Effector memory CD8-positive, alpha-beta T cell (primary cell): ENCODE measurements at regions not wholly inside any gene's neighbourhood (a gene's known extent, or its start where the extent isn't known, plus 50 kb on each side); places are given as distances from the start of the nearest gene placed in this dataset.
"Not testable (repeated sequence)": the region's sequence is repeated elsewhere in the genome, so short reads cannot be mapped to it uniquely, and the experiment has no call there.

Experiments
- ATAC-seq: fragments of 150-1000 bp; cut with Tn5 transposase; replicated peaks from 2 replicates; pipeline ENCODE4 v1.10.0; 2021; ENCODE audit warnings: mild to moderate bottlenecking, moderate library complexity
- DNase-seq, 3 experiments: peaks; one replicate each; pipeline ENCODE4 v3.0.0; 2021
- H3K27ac Mint-ChIP-seq, 2 donors: one replicate each; pipeline ENCODE4 v1.8.0; 2022; ENCODE audit warnings: mild to moderate bottlenecking in 2 of 2, mixed read lengths in 2 of 2, moderate library complexity in 2 of 2
- H3K27me3 Mint-ChIP-seq, 2 donors: one replicate each; pipeline ENCODE4 v1.8.0; 2022; ENCODE audit warnings: mixed read lengths in 2 of 2
- H3K36me3 Mint-ChIP-seq: one replicate; pipeline ENCODE4 v1.8.0; 2022; ENCODE audit warnings: mild to moderate bottlenecking, moderate library complexity, mixed read lengths; ENCODE audit not compliant: insufficient read depth
- H3K4me1 Mint-ChIP-seq, 2 donors: one replicate each; pipeline ENCODE4 v1.8.0; 2022; ENCODE audit warnings: low read depth in 2 of 2, mixed read lengths in 2 of 2
- H3K4me3 Mint-ChIP-seq, 2 donors: one replicate each; pipeline ENCODE4 v1.8.0; 2022; ENCODE audit warnings: mild to moderate bottlenecking in 2 of 2, mixed read lengths in 2 of 2, moderate library complexity in 2 of 2
- H3K9me3 Mint-ChIP-seq, 2 donors: one replicate each; pipeline ENCODE4 v1.8.0; 2022; ENCODE audit warnings: mixed read lengths in 2 of 2

GRCh38 chr5:160497878-160498277, 76.2 kb downstream of the PTTG1 start:
- no peak for ATAC-seq

GRCh38 chr5:160498441-160499043, 76.9 kb downstream of the PTTG1 start:
- not testable (repeated sequence) for H3K4me3 Mint-ChIP-seq, ATAC-seq, H3K9me3 Mint-ChIP-seq, H3K4me1 Mint-ChIP-seq, H3K27me3 Mint-ChIP-seq, H3K27ac Mint-ChIP-seq, DNase-seq, H3K36me3 Mint-ChIP-seq

More at GRCh38 chr5:160497878-160498277, 76.2 kb downstream of the PTTG1 start:
- Mint-ChIP-seq H3K9me3 (no peaks in the 10 kb centered on the region), H3K27ac (no peak overlapping the region), H3K4me3 (no peak overlapping the region), H3K4me1 (peaks cover 0 to 5% of the 10 kb centered on the region in 2 donors), H3K36me3 (no peaks in the 10 kb centered on the region), H3K27me3 (no peaks in the 10 kb centered on the region)
- no peak for DNase-seq

GRCh38 chr5:160500786-160501779, 79.4 kb downstream of the PTTG1 start:
- no peak overlapping the region for H3K4me3 Mint-ChIP-seq
- H3K4me1 Mint-ChIP-seq: peaks cover 6 to 17% of the 10 kb centered on the region in 2 donors
- no peaks in the 10 kb centered on the region for H3K36me3 Mint-ChIP-seq
- H3K27me3 Mint-ChIP-seq: no peaks in the 10 kb centered on the region
- H3K27ac Mint-ChIP-seq: no peak overlapping the region
- DNase-seq (no peak), ATAC-seq (no peak)
- H3K9me3 Mint-ChIP-seq: no peaks in the 10 kb centered on the region

- no peaks in the 10 kb centered on the region for H3K27me3 Mint-ChIP-seq
- H3K36me3 Mint-ChIP-seq: peaks cover 10% of the 10 kb centered on the region
- H3K9me3 Mint-ChIP-seq: no peaks in the 10 kb centered on the region
- H3K4me3 Mint-ChIP-seq: no peak overlapping the region
- DNase-seq (no peak), ATAC-seq (no peak)
- H3K4me1 Mint-ChIP-seq: peaks cover 27 to 41% of the 10 kb centered on the region in 2 donors
- H3K27ac Mint-ChIP-seq: peak overlapping the region; percentile 95 to 97
Measured at GRCh38 chr5:160504906-160505305, 83.3 kb downstream of the PTTG1 start.

- H3K4me3 Mint-ChIP-seq: peak overlapping the region; percentile 47 to 58
- H3K36me3 Mint-ChIP-seq: peaks cover 10% of the 10 kb centered on the region
- peaks cover 27 to 41% of the 10 kb centered on the region in 2 donors for H3K4me1 Mint-ChIP-seq
- DNase-seq: peak; percentile 75 to 77 (median 76)
- peak overlapping the region; percentile 95 to 97 for H3K27ac Mint-ChIP-seq
- H3K9me3 Mint-ChIP-seq: no peaks in the 10 kb centered on the region
- H3K27me3 Mint-ChIP-seq: peaks cover 0 to 9% of the 10 kb centered on the region in 2 donors
- ATAC-seq: peak; percentile 88
Measured at GRCh38 chr5:160506006-160507004, 84.7 kb downstream of the PTTG1 start.

GRCh38 chr5:160507221-160507721, 85.6 kb downstream of the PTTG1 start:
- peak overlapping the region; percentile 95 to 97 for H3K27ac Mint-ChIP-seq
- H3K4me1 Mint-ChIP-seq: peaks cover 27 to 41% of the 10 kb centered on the region in 2 donors
- DNase-seq: no peak
- peak overlapping the region; percentile 47 to 58 for H3K4me3 Mint-ChIP-seq
- H3K9me3 Mint-ChIP-seq: no peaks in the 10 kb centered on the region
- peaks cover 10% of the 10 kb centered on the region for H3K36me3 Mint-ChIP-seq
- H3K27me3 Mint-ChIP-seq: peaks cover 0 to 19% of the 10 kb centered on the region in 2 donors
- ATAC-seq: no peak

- peaks cover 27 to 41% of the 10 kb centered on the region in 2 donors for H3K4me1 Mint-ChIP-seq
- ATAC-seq (peak; percentile 73), DNase-seq (peak; percentile 65 to 74 (median 71))
- H3K4me3 Mint-ChIP-seq: peak overlapping the region; percentile 2 to 9
- H3K27ac Mint-ChIP-seq: peak overlapping the region; percentile 95 to 97
- H3K27me3 Mint-ChIP-seq: peaks cover 0 to 32% of the 10 kb centered on the region in 2 donors
- H3K9me3 Mint-ChIP-seq: no peaks in the 10 kb centered on the region
- peaks cover 10% of the 10 kb centered on the region for H3K36me3 Mint-ChIP-seq
Measured at GRCh38 chr5:160508780-160509361, 87.2 kb downstream of the PTTG1 start.

- peaks cover 0 to 41% of the 10 kb centered on the region in 2 donors for H3K27me3 Mint-ChIP-seq
- H3K4me3 Mint-ChIP-seq: no peak overlapping the region
- no peak for DNase-seq
- H3K9me3 Mint-ChIP-seq: no peaks in the 10 kb centered on the region
- H3K27ac Mint-ChIP-seq: no peak overlapping the region
- peaks cover 17 to 21% of the 10 kb centered on the region in 2 donors for H3K4me1 Mint-ChIP-seq
- peaks cover 10% of the 10 kb centered on the region for H3K36me3 Mint-ChIP-seq
- ATAC-seq: no peak
Measured at GRCh38 chr5:160511280-160511929, 89.8 kb downstream of the PTTG1 start.
